GM12878 (cell line): ENCODE measurements at regions not wholly inside any gene's neighbourhood (a gene's known extent, or its start where the extent isn't known, plus 50 kb on each side); places are given as distances from the start of the nearest gene placed in this dataset.

Source experiments
- ATAC-seq: fragments of 200-7000 bp; cut with Tn5 transposase; 3 replicates; pipeline ENCODE4 v1.9.1; 2020; ENCODE audit warnings: mild to moderate bottlenecking, moderate library complexity
- BruUV-seq: library from RNA; stranded (reverse); fragments of 400-500 nt; replicated peaks from 2 replicates; lab custom pipeline; 2021; lab: Mats Ljungman, UMichigan
- CTCF ChIA-PET: fragments of 300-600 bp; sonication (Branson Sonifier 250); formaldehyde crosslinking; extraction: SDS; loops from one replicate; lab custom pipeline; 2021; ENCODE audit warnings: inconsistent platforms; lab: Yijun Ruan, JAX
- POLR2A ChIA-PET: fragments of 350-600 bp; formaldehyde crosslinking; extraction: SDS; loops from one replicate; lab custom pipeline; 2021; ENCODE audit warnings: inconsistent platforms; lab: Charles Lee
- RAD21 ChIA-PET: fragments of 300-600 bp; sonication (Branson Sonifier 250); formaldehyde crosslinking; loops from one replicate; lab custom pipeline; 2023; ENCODE audit warnings: antibody characterized with exemption; ENCODE audit not compliant: unreplicated experiment; lab: Charles Lee
- SMC1A ChIA-PET: fragments of 300-600 bp; sonication (Branson Sonifier 250); formaldehyde crosslinking; loops from one replicate; lab custom pipeline; 2023; ENCODE audit not compliant: unreplicated experiment, uncharacterized antibody; lab: Charles Lee
- DNase-seq: peaks from one replicate; pipeline ENCODE4 v3.0.0-alpha.2; 2011; ENCODE audit warnings: low read depth, low spot score
- FAIRE-seq: peaks from 3 replicates; lab custom pipeline; 2011; peaks lifted over from hg19 to GRCh38; lab: Jason Lieb, UNC
- H2AFZ ChIP-seq: 2 replicates; pipeline ENCODE4 v1.6.0; 2011; ENCODE audit warnings: low read depth, low read length, control low read depth; ENCODE audit not compliant: control insufficient read depth
- H3K27ac ChIP-seq: 2 replicates; pipeline ENCODE4 v1.5.1; 2011; ENCODE audit warnings: control low read depth; ENCODE audit not compliant: control insufficient read depth, insufficient read depth
- H3K27me3 ChIP-seq, 2 experiments: replicated peaks in 1 of 2; 2 replicates each; pipeline versions ENCODE4 v1.6.0 to v1.6.1; 2011; ENCODE audit warnings: low read length in 1 of 2; ENCODE audit not compliant: control insufficient read depth in 2 of 2, insufficient read depth in 2 of 2
- H3K36me3 ChIP-seq, 2 experiments: 2 replicates each; pipeline ENCODE4 v1.5.1; 2011; ENCODE audit warnings: low read length in 1 of 2; ENCODE audit not compliant: control insufficient read depth in 2 of 2, insufficient read depth in 2 of 2
- H3K4me1 ChIP-seq: 2 replicates; pipeline ENCODE4 v1.6.1; 2011; ENCODE audit warnings: mild to moderate bottlenecking, low read length, moderate library complexity, mixed read lengths; ENCODE audit not compliant: control insufficient read depth, insufficient read depth
- H3K4me2 ChIP-seq: 2 replicates; pipeline ENCODE4 v1.6.0; 2011; ENCODE audit warnings: control low read depth; ENCODE audit not compliant: control insufficient read depth, insufficient read depth
- H3K4me3 ChIP-seq: fragments of 200-600 bp; sonication (generic); 2 replicates; pipeline ENCODE4 v1.5.1; 2016
- H3K79me2 ChIP-seq: 2 replicates; pipeline ENCODE4 v1.6.0; 2011; ENCODE audit warnings: low read length; ENCODE audit not compliant: control insufficient read depth, insufficient read depth
- H3K9ac ChIP-seq: 2 replicates; pipeline ENCODE4 v1.8.0; 2011; ENCODE audit warnings: low read length, control low read depth, mixed read lengths; ENCODE audit not compliant: control insufficient read depth, insufficient read depth
- H3K9me3 ChIP-seq: replicated peaks from 3 replicates; pipeline ENCODE4 v1.5.1; 2011; ENCODE audit warnings: mild to moderate bottlenecking, low read length; ENCODE audit not compliant: control insufficient read depth, insufficient read depth
- H4K20me1 ChIP-seq: 2 replicates; pipeline ENCODE4 v1.6.0; 2011; ENCODE audit not compliant: control insufficient read depth, insufficient read depth
- CBFB ChIP-seq: IDR thresholded peaks from 2 replicates; pipeline ENCODE4 v1.6.1; 2016; ENCODE audit warnings: antibody characterized with exemption, low read depth
- EGR1 ChIP-seq, 2 experiments: IDR thresholded peaks; 1 replicate in 1 of 2; 2 replicates in 1 of 2; pipeline ENCODE4 v1.6.1; 2011 to 2012; ENCODE audit warnings: low read depth in 2 of 2, low read length in 2 of 2, borderline replicate concordance in 1 of 2, mild to moderate bottlenecking in 1 of 2, moderate library complexity in 1 of 2
- GABPA ChIP-seq: IDR thresholded peaks from 2 replicates; pipeline ENCODE4 v1.6.1; 2014; ENCODE audit warnings: antibody characterized with exemption, low read depth, mild to moderate bottlenecking, inconsistent platforms
- IKZF2 ChIP-seq, 2 experiments: fragments of 450-650 bp; IDR thresholded peaks; 2 replicates each; pipeline ENCODE4 v1.6.1; 2017; ENCODE audit warnings: mild to moderate bottlenecking in 2 of 2, moderate library complexity in 2 of 2
- JUND ChIP-seq: IDR thresholded peaks from 2 replicates; pipeline ENCODE4 v1.6.1; 2012; ENCODE audit warnings: low read depth, mild to moderate bottlenecking, low read length, improper control_type of control experiment, moderate library complexity
- POLR2A ChIP-seq: IDR thresholded peaks from 2 replicates; pipeline ENCODE4 v1.6.1; 2011; ENCODE audit warnings: low read depth, mild to moderate bottlenecking, low read length
- SIX5 ChIP-seq: IDR thresholded peaks from 2 replicates; pipeline ENCODE4 v1.6.1; 2011; ENCODE audit warnings: mild to moderate bottlenecking, low read depth, low read length, moderate library complexity; ENCODE audit not compliant: severe bottlenecking
- SMAD1 ChIP-seq: fragments of 450-650 bp; IDR thresholded peaks from 2 replicates; pipeline ENCODE4 v1.6.1; 2018; ENCODE audit warnings: mild to moderate bottlenecking, low read depth; ENCODE audit not compliant: partially characterized antibody
- SMAD5 ChIP-seq: IDR thresholded peaks from 2 replicates; pipeline ENCODE4 v1.6.1; 2016; ENCODE audit warnings: antibody characterized with exemption, low read depth
- TCF12 ChIP-seq: IDR thresholded peaks from 2 replicates; pipeline ENCODE4 v1.6.1; 2011; ENCODE audit warnings: low read depth, mild to moderate bottlenecking, low read length
- ZNF217 ChIP-seq: fragments of 450-650 bp; IDR thresholded peaks from 2 replicates; pipeline ENCODE4 v1.6.1; 2017; ENCODE audit warnings: antibody characterized with exemption, mild to moderate bottlenecking
- WGBS: methylation state at CpG from one replicate; pipeline ENCODE4 v1.1.6; 2016; ENCODE audit warnings: low lambda C conversion rate; ENCODE audit not compliant: insufficient replicate concordance, insufficient coverage; ENCODE audit errors: missing lambda C conversion rate; 5-methylcytosine and 5-hydroxymethylcytosine counted together
- in situ Hi-C: fragments of 300-500 bp; cut with MboI; formaldehyde crosslinking; loops from 9 replicates; pipeline ENCODE4 v1.14.3; 2018; ENCODE audit warnings: mixed read lengths
- intact Hi-C: fragments of 100-400 bp; cut with micrococcal nuclease; formaldehyde crosslinking; loops from one replicate; pipeline ENCODE4 v1.14.2; 2022; ENCODE audit not compliant: unreplicated experiment
- TF ChIP-seq, protein P1 (sequence below): fragments of 450-650 bp; IDR thresholded peaks from 2 replicates; pipeline ENCODE4 v1.6.1; 2017; ENCODE audit warnings: borderline replicate concordance
- TF ChIP-seq, protein P2 (sequence below): IDR thresholded peaks from 2 replicates; pipeline ENCODE4 v1.6.1; 2011; ENCODE audit warnings: low read depth, low read length, improper control_type of control experiment, borderline replicate concordance
- TF ChIP-seq, protein P3 (sequence below): IDR thresholded peaks from 2 replicates; pipeline ENCODE4 v1.6.1; 2012; ENCODE audit warnings: low read depth, low read length, improper control_type of control experiment

DNA sequence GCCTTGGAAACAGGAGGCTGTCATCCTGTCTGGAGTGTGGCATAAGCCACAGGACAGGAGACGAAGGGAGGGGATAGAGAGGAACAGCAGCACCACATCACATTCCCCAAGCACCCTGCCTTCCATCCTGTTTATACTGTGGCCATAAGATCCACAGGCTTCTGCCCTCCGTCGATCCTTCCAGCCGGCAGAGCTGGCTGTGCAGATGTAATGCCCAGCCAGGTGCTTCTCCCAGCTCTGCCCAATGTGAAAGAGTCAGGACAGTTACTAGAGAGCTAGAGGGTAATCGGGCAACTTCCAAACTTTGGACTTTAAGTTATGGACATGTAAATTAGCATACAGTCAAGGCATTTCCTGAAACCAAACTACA is 368.4 kb downstream of the SOX9 start:
- Histone ChIP-seq H4K20me1 (no peaks in the 10 kb centered on the region), H2AFZ (no peak overlapping the region), H3K36me3 (no peaks in the 10 kb centered on the region), H3K4me3 (no peak overlapping the region), H3K27me3 (no peaks in the 10 kb centered on the region), H3K9ac (no peak overlapping the region), H3K27ac (no peak overlapping the region), H3K9me3 (no peaks in the 10 kb centered on the region; the same call in 2 of the 3 replicates), H3K4me1 (no peaks in the 10 kb centered on the region), H3K79me2 (no peaks in the 10 kb centered on the region), H3K4me2 (no peak overlapping the region)
- ChIA-PET CTCF (interaction anchor here (1.1 to 1.8 kb wide), 5 partner anchors 10 to 69 kb away, joined by 3 to 13 read pairs (median 4); no protein-coding TSS in a partner anchor), RAD21 (interaction anchor here (1.6 to 6.0 kb wide), 3 partner anchors 21 to 26 kb away, joined by 3 to 33 read pairs (median 5); no protein-coding TSS in a partner anchor), POLR2A (interaction anchor here (0.5 kb wide), 1 partner anchor 28 kb away, joined by 3 read pairs; no protein-coding TSS in a partner anchor), SMC1A (interaction anchor here (0.6 to 5.7 kb wide), 6 partner anchors 9 to 50 kb away, joined by 3 to 30 read pairs (median 5); no protein-coding TSS in a partner anchor)
- FAIRE-seq (no peak), ATAC-seq (no peak), DNase-seq (no peak)
- in situ Hi-C loops: no loop called here
- 27% methylated on average over 5 of the region's 5 CpGs for WGBS
- TF ChIP-seq SMAD5: no peak
- TF ChIP-seq SIX5: no peak
- no peak for TF ChIP-seq IKZF2 (IDR thresholded peaks at IDR 0.05)
- no peak for TF ChIP-seq JUND
- TF ChIP-seq, protein P1, sequence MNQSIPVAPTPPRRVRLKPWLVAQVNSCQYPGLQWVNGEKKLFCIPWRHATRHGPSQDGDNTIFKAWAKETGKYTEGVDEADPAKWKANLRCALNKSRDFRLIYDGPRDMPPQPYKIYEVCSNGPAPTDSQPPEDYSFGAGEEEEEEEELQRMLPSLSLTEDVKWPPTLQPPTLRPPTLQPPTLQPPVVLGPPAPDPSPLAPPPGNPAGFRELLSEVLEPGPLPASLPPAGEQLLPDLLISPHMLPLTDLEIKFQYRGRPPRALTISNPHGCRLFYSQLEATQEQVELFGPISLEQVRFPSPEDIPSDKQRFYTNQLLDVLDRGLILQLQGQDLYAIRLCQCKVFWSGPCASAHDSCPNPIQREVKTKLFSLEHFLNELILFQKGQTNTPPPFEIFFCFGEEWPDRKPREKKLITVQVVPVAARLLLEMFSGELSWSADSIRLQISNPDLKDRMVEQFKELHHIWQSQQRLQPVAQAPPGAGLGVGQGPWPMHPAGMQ: no peak
- TF ChIP-seq, protein P2, sequence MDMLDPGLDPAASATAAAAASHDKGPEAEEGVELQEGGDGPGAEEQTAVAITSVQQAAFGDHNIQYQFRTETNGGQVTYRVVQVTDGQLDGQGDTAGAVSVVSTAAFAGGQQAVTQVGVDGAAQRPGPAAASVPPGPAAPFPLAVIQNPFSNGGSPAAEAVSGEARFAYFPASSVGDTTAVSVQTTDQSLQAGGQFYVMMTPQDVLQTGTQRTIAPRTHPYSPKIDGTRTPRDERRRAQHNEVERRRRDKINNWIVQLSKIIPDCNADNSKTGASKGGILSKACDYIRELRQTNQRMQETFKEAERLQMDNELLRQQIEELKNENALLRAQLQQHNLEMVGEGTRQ: no peak
- TF ChIP-seq POLR2A: no peak
- no peak for TF ChIP-seq GABPA
- TF ChIP-seq SMAD1: no peak
- no peak for TF ChIP-seq CBFB
- no peak for TF ChIP-seq EGR1 (IDR thresholded peaks at IDR 0.05; ENCODE audit: borderline replicate concordance in 1 of 2, low read depth in 2 of 2, low read length in 2 of 2)
- TF ChIP-seq ZNF217: no peak
- no peak for TF ChIP-seq TCF12
- TF ChIP-seq, protein P3, sequence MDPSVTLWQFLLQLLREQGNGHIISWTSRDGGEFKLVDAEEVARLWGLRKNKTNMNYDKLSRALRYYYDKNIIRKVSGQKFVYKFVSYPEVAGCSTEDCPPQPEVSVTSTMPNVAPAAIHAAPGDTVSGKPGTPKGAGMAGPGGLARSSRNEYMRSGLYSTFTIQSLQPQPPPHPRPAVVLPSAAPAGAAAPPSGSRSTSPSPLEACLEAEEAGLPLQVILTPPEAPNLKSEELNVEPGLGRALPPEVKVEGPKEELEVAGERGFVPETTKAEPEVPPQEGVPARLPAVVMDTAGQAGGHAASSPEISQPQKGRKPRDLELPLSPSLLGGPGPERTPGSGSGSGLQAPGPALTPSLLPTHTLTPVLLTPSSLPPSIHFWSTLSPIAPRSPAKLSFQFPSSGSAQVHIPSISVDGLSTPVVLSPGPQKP: no peak
- no TSS peak for BruUV-seq
- intact Hi-C loops: no loop called here
